PC-3 (cell line): ENCODE measurements at regions not wholly inside any gene's neighbourhood (a gene's known extent, or its start where the extent isn't known, plus 50 kb on each side); places are given as distances from the start of the nearest gene placed in this dataset.
"Not testable (repeated sequence)": the region's sequence is repeated elsewhere in the genome, so short reads cannot be mapped to it uniquely, and the experiment has no call there.

Experiments used
- ATAC-seq: fragments of 200-7000 bp; cut with Tn5 transposase; 2 replicates; pipeline ENCODE4 v1.9.1; 2020; ENCODE audit warnings: mild to moderate bottlenecking, moderate library complexity
- BruUV-seq: library from RNA; stranded (reverse); fragments of 400-500 nt; replicated peaks from 2 replicates; lab custom pipeline; 2021; lab: Mats Ljungman, UMichigan
- CTCF ChIA-PET: fragments of 300-600 bp; sonication (Branson Sonifier 250); formaldehyde crosslinking; loops from one replicate; lab custom pipeline; 2022; ENCODE audit warnings: antibody characterized with exemption; lab: Charles Lee
- POLR2A ChIA-PET: fragments of 300-600 bp; sonication (Branson Sonifier 250); formaldehyde crosslinking; loops from one replicate; lab custom pipeline; 2022; ENCODE audit warnings: antibody characterized with exemption; ENCODE audit not compliant: unreplicated experiment; lab: Charles Lee
- DNase-seq: peaks from one replicate; pipeline ENCODE4 v3.0.0-alpha.2; 2015
- H2AFZ ChIP-seq: fragments of 300-600 bp; sonication (generic); 2 replicates; pipeline ENCODE4 v1.6.0; 2016; ENCODE audit warnings: antibody characterized with exemption, low read length
- H3F3A ChIP-seq: fragments of 300-600 bp; sonication (generic); one replicate; pipeline ENCODE4 v1.6.0; 2017; ENCODE audit warnings: antibody characterized with exemption, low read length, control low read depth, mild to moderate bottlenecking; ENCODE audit not compliant: unreplicated experiment
- H3K27ac ChIP-seq: fragments of 300-600 bp; sonication (generic); 2 replicates; pipeline ENCODE4 v1.5.1; 2016; ENCODE audit warnings: mild to moderate bottlenecking, low read length
- H3K27me3 ChIP-seq: fragments of 300-600 bp; sonication (generic); 2 replicates; pipeline ENCODE4 v1.6.1; 2016; ENCODE audit warnings: low read length, mixed read lengths
- H3K36me3 ChIP-seq: fragments of 300-600 bp; sonication (generic); 2 replicates; pipeline ENCODE4 v1.6.1; 2016; ENCODE audit warnings: low read depth, mixed run types, low read length, mixed read lengths
- H3K4me1 ChIP-seq: fragments of 300-600 bp; sonication (generic); 2 replicates; pipeline ENCODE4 v1.5.1; 2016; ENCODE audit warnings: low read length; ENCODE audit not compliant: insufficient read depth
- H3K4me2 ChIP-seq: fragments of 300-600 bp; sonication (generic); 2 replicates; pipeline ENCODE4 v1.6.0; 2016; ENCODE audit warnings: low read length
- H3K4me3 ChIP-seq: fragments of 300-600 bp; sonication (generic); 2 replicates; pipeline ENCODE4 v1.5.1; 2016; ENCODE audit warnings: mild to moderate bottlenecking, low read length, mixed read lengths
- H3K79me2 ChIP-seq: fragments of 300-600 bp; sonication (generic); 2 replicates; pipeline ENCODE4 v1.6.1; 2017; ENCODE audit warnings: low read length, mixed read lengths
- H3K9ac ChIP-seq: fragments of 300-600 bp; sonication (generic); 2 replicates; pipeline ENCODE4 v1.6.0; 2016; ENCODE audit warnings: mild to moderate bottlenecking, low read length
- H3K9me2 ChIP-seq: fragments of 300-600 bp; sonication (generic); replicated peaks from 2 replicates; pipeline ENCODE4 v1.6.1; 2016; ENCODE audit warnings: mixed run types, low read length, mixed read lengths
- H3K9me3 ChIP-seq: fragments of 300-600 bp; sonication (generic); 2 replicates; pipeline ENCODE4 v1.6.1; 2016; ENCODE audit warnings: low read length, mixed read lengths
- H4K20me1 ChIP-seq: fragments of 300-600 bp; sonication (generic); 2 replicates; pipeline ENCODE4 v1.6.1; 2016; ENCODE audit warnings: low read length, mixed read lengths
- CTCF ChIP-seq: fragments of 300-600 bp; sonication (generic); conservative IDR thresholded peaks from 2 replicates; pipeline ENCODE4 v1.5.1; 2017; ENCODE audit warnings: antibody characterized with exemption, low read depth, mild to moderate bottlenecking, low read length
- intact Hi-C: fragments of 100-400 bp; cut with micrococcal nuclease; formaldehyde crosslinking; loops from 2 replicates; pipeline ENCODE4 v1.9.0; 2023

- H3K27me3 ChIP-seq, CTCF ChIA-PET, H3K9ac ChIP-seq, H3K27ac ChIP-seq, H3F3A ChIP-seq, H3K4me1 ChIP-seq, DNase-seq, H4K20me1 ChIP-seq, H3K4me3 ChIP-seq, POLR2A ChIA-PET, intact Hi-C loops, H3K4me2 ChIP-seq, H3K9me3 ChIP-seq, H3K9me2 ChIP-seq, BruUV-seq, H3K79me2 ChIP-seq, H3K36me3 ChIP-seq, H2AFZ ChIP-seq, ATAC-seq: not testable (repeated sequence)
Observed at GRCh38 chr7:39768439-39768838, 145.1 kb downstream of the RALA start.

GRCh38 chr7:39774341-39774851 is 151.0 kb downstream of the RALA start:
- CTCF ChIA-PET, H3K4me3 ChIP-seq, H3K27ac ChIP-seq, H3K4me1 ChIP-seq, H3K4me2 ChIP-seq, POLR2A ChIA-PET, H3K9me3 ChIP-seq, H3K9me2 ChIP-seq, H4K20me1 ChIP-seq, H3K79me2 ChIP-seq, H3K9ac ChIP-seq, DNase-seq, H3F3A ChIP-seq, intact Hi-C loops, H3K36me3 ChIP-seq, BruUV-seq, H2AFZ ChIP-seq, ATAC-seq, H3K27me3 ChIP-seq: not testable (repeated sequence)

- H3K4me1 ChIP-seq, H3K27me3 ChIP-seq, H4K20me1 ChIP-seq, H3K36me3 ChIP-seq, H3F3A ChIP-seq, intact Hi-C loops, H3K79me2 ChIP-seq, CTCF ChIA-PET, ATAC-seq, H2AFZ ChIP-seq, POLR2A ChIA-PET, H3K9me3 ChIP-seq, H3K4me3 ChIP-seq, H3K27ac ChIP-seq, H3K4me2 ChIP-seq, BruUV-seq, H3K9ac ChIP-seq, H3K9me2 ChIP-seq: not testable (repeated sequence)
- DNase-seq, result peak; percentile 12
Observed at GRCh38 chr7:39781557-39781956, 158.2 kb downstream of the RALA start.

- CTCF ChIA-PET, POLR2A ChIA-PET: not testable (repeated sequence)
Observed at GRCh38 chr7:39786440-39786839, 163.1 kb downstream of the RALA start.

GRCh38 chr7:39791035-39791434 is 159.0 kb upstream of the CDK13 start:
- intact Hi-C loops, H3K4me2 ChIP-seq, H3K9me3 ChIP-seq, H3K4me1 ChIP-seq, H3K36me3 ChIP-seq, H3K27ac ChIP-seq, H3F3A ChIP-seq, ATAC-seq, H3K27me3 ChIP-seq, POLR2A ChIA-PET, H2AFZ ChIP-seq, H4K20me1 ChIP-seq, CTCF ChIA-PET, H3K4me3 ChIP-seq, H3K79me2 ChIP-seq, H3K9me2 ChIP-seq, DNase-seq, H3K9ac ChIP-seq, BruUV-seq: not testable (repeated sequence)
- 0 out of 2 replicates have a peak, but pooled peaks have one; percentile 24 for TF ChIP-seq CTCF

More at GRCh38 chr7:39786440-39786839, 163.1 kb downstream of the RALA start:
- intact Hi-C loops, H3K27me3 ChIP-seq, BruUV-seq, H3K4me2 ChIP-seq, H4K20me1 ChIP-seq, H3K27ac ChIP-seq, H3K4me1 ChIP-seq, H3K9ac ChIP-seq, H3K36me3 ChIP-seq, H3K9me2 ChIP-seq, H3K79me2 ChIP-seq, DNase-seq, H3K9me3 ChIP-seq, H3F3A ChIP-seq, ATAC-seq, H3K4me3 ChIP-seq, H2AFZ ChIP-seq: not testable (repeated sequence)

GRCh38 chr7:39791911-39792310 is 158.1 kb upstream of the CDK13 start:
- H2AFZ ChIP-seq, H3K9me2 ChIP-seq, H4K20me1 ChIP-seq, H3K27ac ChIP-seq, BruUV-seq, H3K36me3 ChIP-seq, CTCF ChIA-PET, H3K4me3 ChIP-seq, ATAC-seq, H3K4me2 ChIP-seq, intact Hi-C loops, H3K79me2 ChIP-seq, H3K9ac ChIP-seq, H3K4me1 ChIP-seq, H3F3A ChIP-seq, DNase-seq, H3K9me3 ChIP-seq, POLR2A ChIA-PET, H3K27me3 ChIP-seq: not testable (repeated sequence)
